Astrocyte of the cerebellum (primary cell): ENCODE measurements at regions not wholly inside any gene's neighbourhood (a gene's known extent, or its start where the extent isn't known, plus 50 kb on each side); places are given as distances from the start of the nearest gene placed in this dataset.
"Not testable (repeated sequence)": the region's sequence is repeated elsewhere in the genome, so short reads cannot be mapped to it uniquely, and the experiment has no call there.

Experiments used
- DNase-seq: peaks from one replicate; pipeline ENCODE4 v3.0.0-alpha.2; 2011; ENCODE audit warnings: low read depth
- H3K4me3 ChIP-seq: 2 replicates; pipeline ENCODE4 v1.5.1; 2011; ENCODE audit warnings: mild to moderate bottlenecking, low read depth, low read length, moderate library complexity
- CTCF ChIP-seq: IDR thresholded peaks from 2 replicates; pipeline ENCODE4 v1.5.1; 2012; ENCODE audit warnings: low read length, low read depth, moderate library complexity, mild to moderate bottlenecking; ENCODE audit errors: missing control alignments
- in situ Hi-C: cut with HindIII; loops from 2 replicates; pipeline ENCODE4 v1.10.0; 2017; ENCODE audit warnings: low sequenced_read_pairs

DNA sequence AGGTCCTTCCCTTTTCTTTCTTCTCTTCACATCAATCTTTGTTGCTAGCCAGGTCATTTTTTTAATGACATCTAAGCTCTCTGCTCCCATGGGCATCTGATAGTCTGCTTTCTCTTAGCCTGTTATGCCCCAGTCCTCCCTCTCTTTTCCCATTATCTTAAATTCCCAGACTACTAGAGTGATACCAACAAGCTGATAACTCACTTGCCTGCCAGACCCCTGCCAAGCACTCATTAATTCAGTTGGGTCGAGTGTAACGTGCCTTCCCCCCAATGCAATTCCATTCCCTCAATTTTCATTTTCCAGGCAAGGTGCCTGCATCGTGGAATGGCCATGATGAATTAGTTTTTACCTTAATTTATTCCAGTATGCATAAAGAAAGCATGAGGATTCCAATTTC lies 450.8 kb upstream of the ADAMTS9 start:
- TF ChIP-seq CTCF = no peak
- no peak overlapping the region for H3K4me3 ChIP-seq
- DNase-seq = no peak
- in situ Hi-C loops = no loop called here

DNA sequence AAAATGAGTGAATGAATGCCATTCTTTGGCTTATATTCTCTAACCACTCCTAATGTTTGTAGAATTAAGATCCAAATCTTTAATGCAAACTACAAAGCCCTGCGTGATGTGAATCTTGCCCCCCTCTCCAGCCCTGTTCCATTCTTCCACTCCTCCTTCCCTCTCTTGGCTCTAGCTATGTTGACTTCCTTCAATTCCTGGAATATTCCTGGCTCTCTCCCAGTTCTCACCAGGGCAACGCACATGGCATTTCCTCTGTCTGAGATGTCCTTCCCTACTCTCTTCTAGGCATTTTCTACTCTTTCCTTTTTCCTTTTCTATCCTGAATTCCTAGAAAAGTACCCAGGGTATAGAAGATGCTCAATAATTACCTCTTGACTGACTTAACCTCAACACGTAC lies 446.0 kb upstream of the ADAMTS9 start:
- H3K4me3 ChIP-seq, in situ Hi-C loops: not testable (repeated sequence)
- DNase-seq = peak; percentile 2

DNA sequence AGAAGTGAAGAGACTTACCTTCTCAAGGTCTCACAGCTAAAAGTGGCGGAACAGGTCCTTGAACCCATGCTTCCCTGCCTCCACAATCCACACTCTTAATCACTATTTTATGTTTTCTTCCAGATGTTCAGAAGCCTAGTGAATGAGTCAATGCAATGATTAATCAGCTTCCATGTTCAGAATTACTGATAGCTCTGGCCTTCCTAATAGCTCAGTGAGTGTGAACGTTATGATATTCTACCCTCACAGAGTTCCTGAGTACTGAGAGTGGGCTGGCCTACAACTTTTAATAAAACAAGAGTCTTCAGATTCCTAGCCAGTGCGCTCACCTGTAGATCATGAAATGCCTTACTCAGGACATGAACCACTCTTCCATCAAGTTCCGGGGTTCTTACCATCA lies 443.0 kb upstream of the ADAMTS9 start:
- in situ Hi-C loops = no loop called here
- TF ChIP-seq CTCF = no peak
- no peak for DNase-seq
- no peak overlapping the region for H3K4me3 ChIP-seq

- no peak for TF ChIP-seq CTCF
- in situ Hi-C loops = no loop called here
- DNase-seq = no peak
- H3K4me3 ChIP-seq = no peak overlapping the region
These were observed 440.5 kb upstream of the ADAMTS9 start for GRCh38 chr3:65128346-65128745.

- in situ Hi-C loops = no loop called here
- TF ChIP-seq CTCF = no peak
- H3K4me3 ChIP-seq = no peak overlapping the region
- peak; percentile 87 for DNase-seq
These were observed 439.0 kb upstream of the ADAMTS9 start for GRCh38 chr3:65126527-65127410.

DNA sequence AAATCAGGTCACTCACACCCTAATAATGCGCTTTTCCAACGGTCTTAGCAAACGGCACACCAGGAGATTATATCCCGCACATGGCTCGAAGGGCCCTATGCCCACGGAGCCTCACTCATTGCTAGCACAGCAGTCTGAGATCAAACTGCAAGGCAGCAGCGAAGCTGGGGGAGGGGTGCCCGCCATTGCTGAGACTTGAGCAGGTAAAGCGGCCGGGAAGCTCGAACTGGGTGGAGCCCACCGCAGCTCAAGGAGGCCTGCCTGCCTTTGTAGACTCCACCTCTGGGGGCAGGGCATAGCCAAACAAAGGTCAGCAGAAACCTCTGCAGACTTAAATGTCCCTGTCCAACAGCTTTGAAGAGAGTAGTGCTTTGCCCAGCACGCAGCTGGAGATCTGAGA lies 432.4 kb upstream of the ADAMTS9 start:
- DNase-seq, H3K4me3 ChIP-seq, in situ Hi-C loops: not testable (repeated sequence)

DNA sequence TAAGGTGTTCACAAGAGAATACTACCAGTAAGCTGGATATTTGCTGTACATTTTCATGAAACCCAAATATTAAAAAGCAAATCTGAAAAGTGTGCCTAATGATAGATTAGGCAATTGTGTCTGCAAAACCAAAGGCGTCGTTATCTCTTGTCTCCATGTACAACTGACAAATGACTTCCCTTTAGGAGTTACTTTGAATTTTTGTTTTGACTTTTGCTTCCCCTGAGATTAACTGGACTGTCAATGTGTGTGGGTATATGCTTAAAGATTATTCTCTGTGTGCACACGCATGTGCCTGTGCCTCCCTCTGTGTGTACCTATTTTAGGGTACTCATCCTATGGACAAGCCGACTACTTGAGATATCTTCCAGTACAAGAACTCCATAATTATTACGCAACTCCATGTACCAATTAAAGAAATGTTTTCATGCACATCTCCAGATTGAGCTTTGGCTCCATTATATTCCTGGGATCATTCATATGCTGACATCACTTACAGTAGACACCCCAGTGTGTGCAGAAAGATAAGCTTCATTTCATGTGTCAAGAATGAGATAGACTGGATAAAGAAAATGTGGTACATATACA lies 431.2 kb upstream of the ADAMTS9 start:
- no peak overlapping the region for H3K4me3 ChIP-seq
- DNase-seq = no peak
- in situ Hi-C loops = no loop called here
- no peak for TF ChIP-seq CTCF

DNA sequence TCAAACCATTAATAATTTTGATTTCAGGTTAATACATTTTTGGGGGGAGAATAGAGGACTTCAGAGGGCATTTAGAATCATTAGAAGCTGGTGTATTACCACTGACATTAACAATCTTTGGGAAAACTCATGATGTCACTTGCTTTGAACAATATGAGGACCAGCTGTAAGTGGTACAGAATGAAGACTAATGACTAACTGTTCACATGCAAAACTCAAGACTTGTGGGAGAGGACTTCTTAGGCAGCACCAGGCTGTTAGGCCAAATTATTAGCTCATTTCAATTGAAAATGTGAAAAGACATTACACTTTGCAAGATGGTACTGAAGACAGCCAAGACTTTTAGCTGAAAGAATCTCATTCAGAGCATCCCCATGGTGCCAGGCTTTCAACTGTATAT lies 426.2 kb upstream of the ADAMTS9 start:
- no peak overlapping the region for H3K4me3 ChIP-seq
- no peak for TF ChIP-seq CTCF
- no peak for DNase-seq
- in situ Hi-C loops = no loop called here
